ENCODE measurements at regions not wholly inside any gene's neighbourhood (a gene's known extent, or its start where the extent isn't known, plus 50 kb on each side); places are given as distances from the start of the nearest gene placed in this dataset.

GRCh38 chr5:23269981-23270380 is 237.4 kb upstream of the PRDM9 start:
- TF ChIP-seq CTCF (IDR thresholded peaks at IDR 0.05), result no peak
- no peak for TF ChIP-seq POLR2A (IDR thresholded peaks at IDR 0.05)

Data from testis (tissue), 2 donors.